ENCODE measurements at regions not wholly inside any gene's neighbourhood (a gene's known extent, or its start where the extent isn't known, plus 50 kb on each side); places are given as distances from the start of the nearest gene placed in this dataset.

DNA sequence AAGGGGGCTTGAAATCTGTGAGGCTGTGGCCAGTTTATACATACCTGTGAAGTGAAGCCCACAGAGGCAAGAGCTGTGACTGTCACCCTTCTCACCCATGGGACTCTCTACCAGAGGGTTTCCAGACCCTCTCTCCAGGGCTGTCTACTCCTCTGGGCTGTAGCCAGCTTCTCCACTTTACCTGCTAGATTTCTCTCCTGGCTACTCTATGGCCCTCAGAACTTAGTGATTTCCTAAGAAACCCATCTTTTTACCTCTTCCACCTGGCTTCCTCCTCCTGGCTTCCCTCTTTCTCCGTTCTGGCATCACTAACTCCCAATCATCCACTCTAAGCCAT, 78.0 kb downstream of the SEC61B start:
- TF ChIP-seq, protein P1, sequence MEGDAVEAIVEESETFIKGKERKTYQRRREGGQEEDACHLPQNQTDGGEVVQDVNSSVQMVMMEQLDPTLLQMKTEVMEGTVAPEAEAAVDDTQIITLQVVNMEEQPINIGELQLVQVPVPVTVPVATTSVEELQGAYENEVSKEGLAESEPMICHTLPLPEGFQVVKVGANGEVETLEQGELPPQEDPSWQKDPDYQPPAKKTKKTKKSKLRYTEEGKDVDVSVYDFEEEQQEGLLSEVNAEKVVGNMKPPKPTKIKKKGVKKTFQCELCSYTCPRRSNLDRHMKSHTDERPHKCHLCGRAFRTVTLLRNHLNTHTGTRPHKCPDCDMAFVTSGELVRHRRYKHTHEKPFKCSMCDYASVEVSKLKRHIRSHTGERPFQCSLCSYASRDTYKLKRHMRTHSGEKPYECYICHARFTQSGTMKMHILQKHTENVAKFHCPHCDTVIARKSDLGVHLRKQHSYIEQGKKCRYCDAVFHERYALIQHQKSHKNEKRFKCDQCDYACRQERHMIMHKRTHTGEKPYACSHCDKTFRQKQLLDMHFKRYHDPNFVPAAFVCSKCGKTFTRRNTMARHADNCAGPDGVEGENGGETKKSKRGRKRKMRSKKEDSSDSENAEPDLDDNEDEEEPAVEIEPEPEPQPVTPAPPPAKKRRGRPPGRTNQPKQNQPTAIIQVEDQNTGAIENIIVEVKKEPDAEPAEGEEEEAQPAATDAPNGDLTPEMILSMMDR (IDR thresholded peaks at IDR 0.05): no peak
- no peak for TF ChIP-seq POLR2A (IDR thresholded peaks at IDR 0.05)
